ENCODE measurements at regions not wholly inside any gene's neighbourhood (a gene's known extent, or its start where the extent isn't known, plus 50 kb on each side); places are given as distances from the start of the nearest gene placed in this dataset.

DNA sequence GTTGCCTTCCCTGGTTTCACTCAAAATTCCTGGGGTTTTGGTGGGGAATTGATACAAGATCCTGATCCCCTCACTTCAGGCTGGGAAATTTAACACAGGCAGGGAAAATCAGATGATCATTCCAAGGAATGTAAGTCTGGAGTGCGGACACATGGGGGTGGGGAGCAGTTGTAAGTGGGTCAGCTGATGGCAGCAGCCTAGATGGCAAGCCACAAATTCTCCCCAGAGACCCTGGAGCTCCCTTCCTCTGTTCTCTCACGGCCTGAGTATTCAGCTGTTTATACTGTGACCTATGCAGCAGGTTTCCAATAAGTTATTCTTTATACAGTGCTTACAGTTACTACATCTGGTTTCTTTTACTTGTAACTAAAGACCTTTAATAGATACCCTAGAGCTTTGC lies 144.9 kb downstream of the SH3BGRL2 start:
- DNase-seq (ENCODE audit: low spot score), result no peak

- no peak for DNase-seq (ENCODE audit: low spot score)
Observed at GRCh38 chr6:79775222-79775621, 144.1 kb downstream of the SH3BGRL2 start.

DNA sequence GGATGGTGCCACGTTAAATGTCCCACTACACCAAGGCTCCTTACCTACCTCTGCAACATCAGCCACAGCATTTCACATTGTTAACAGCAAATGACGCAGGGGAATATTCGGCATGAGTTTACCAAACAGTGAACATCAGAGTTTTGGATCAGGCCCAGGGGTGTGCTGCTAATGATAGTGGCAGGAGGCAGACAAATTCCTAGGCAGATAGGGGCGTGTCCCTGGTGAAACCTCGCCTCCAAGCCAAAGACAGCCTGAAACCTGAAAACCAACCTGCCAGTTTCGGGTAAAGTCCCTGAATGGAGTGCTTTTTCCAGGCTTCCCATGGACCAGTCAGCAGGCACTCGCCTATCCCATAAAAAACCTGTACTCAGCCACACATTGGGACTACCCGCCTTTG lies 133.6 kb downstream of the SH3BGRL2 start:
- DNase-seq (ENCODE audit: low spot score), result no peak

- DNase-seq (ENCODE audit: low spot score), result no peak
Observed at GRCh38 chr6:79763301-79763700, 132.2 kb downstream of the SH3BGRL2 start.

DNA sequence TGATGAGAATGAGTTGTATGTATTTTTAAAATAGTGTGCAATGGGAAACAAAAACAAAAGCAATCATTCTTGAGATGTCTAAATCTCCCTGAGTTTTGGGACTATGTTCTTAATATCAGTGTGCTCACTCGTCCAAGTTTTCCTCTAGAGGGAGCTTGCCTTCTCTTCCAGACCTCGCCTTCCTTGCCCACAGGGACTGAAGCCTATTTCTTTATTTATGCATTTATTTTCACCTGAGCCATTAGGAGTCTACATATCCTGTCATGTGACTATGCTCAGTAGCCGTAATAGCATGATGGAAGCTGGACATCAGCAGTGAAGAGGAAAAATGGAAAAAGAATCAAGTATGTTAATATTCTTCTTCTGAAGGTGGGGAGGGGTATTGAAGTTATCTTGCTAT lies 131.2 kb downstream of the SH3BGRL2 start:
- DNase-seq (ENCODE audit: low spot score), result peak; percentile 32

DNA sequence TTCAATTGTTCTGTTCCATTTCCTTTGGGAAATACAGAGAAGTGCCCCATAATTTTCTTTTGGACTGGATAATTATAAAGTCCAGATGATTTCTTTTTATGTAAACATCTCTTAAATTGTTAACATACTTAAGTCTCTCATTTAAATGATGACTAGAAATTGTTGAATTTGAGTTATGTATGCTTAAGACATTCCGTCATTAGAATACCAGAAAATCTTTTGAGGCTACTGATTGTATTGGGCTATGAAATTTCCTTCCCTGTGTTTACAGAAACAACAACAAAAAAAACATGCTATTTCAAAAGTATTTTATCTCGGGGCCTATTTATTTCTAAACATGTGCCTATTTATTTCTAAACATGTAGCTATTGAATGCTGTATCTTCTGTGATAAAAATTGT lies 125.4 kb downstream of the SH3BGRL2 start:
- no peak for DNase-seq (ENCODE audit: low spot score)

DNA sequence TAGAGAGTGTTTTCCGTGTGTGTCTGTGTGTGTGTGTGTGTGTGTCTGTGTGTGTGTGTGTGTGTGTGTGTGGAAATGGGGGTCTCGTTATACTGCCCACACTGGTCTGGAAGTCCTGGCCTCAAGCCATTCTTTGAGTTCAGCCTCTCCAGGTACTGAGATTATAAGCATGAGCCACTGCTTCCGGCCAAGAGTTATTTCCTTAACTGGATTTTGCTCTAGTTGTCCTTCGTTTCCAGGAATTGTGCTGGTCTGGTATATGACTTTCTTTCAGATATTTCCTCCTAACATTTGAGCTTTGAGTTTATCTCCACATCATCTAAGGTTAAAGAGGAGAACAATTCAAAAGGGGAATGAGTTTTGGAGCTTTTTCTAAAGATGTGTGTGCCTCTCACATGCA lies 124.8 kb downstream of the SH3BGRL2 start:
- no peak for DNase-seq (ENCODE audit: low spot score)

Data from SK-N-DZ (cell line).